GM18517 (cell line): ENCODE measurements at regions not wholly inside any gene's neighbourhood (a gene's known extent, or its start where the extent isn't known, plus 50 kb on each side); places are given as distances from the start of the nearest gene placed in this dataset.
"Not testable (repeated sequence)": the region's sequence is repeated elsewhere in the genome, so short reads cannot be mapped to it uniquely, and the experiment has no call there.

Experiments used
- ATAC-seq: cut with Tn5 transposase; IDR thresholded peaks from one replicate; pipeline ENCODE4 v1.9.1; 2021; ENCODE audit warnings: mild to moderate bottlenecking, moderate library complexity; ENCODE audit not compliant: unreplicated experiment

DNA sequence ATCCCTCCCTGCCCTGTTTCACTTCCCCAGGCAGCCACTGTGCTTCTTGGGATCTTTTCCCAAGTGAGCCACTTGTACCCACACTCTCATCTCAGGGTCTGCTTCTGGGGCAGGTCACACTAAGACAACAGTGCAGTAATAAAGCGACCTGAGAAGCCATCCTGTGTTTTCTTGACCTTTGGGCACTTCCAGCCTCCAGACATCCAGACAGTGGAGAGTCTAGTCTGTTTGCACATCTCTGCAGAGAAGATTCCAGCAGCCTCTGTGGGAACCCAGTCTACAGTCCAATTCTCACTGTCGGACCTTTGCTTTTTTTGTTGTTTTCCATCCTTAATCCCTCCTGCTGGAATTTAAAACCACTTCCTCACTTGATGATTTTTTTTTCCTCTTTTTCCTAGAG lies 50.3 kb upstream of the ATP6AP2 start:
- no peak for ATAC-seq

DNA sequence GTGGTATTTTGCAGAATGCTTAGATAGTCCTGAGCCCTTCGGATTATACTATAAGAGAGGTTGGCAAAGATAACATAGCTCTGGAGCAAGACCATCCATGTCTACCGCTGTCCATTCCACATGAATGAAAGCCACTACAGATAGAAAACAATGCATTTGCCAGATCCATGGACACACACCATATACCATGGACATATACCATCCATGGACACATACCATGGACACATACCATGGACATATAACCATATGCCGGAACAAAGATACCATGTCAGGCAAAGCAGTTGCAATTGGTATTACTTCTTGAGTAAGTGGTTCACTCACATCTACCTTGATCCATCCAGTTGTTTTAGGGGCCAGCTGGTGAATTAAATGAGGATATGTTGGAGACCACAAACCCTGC lies 53.2 kb upstream of the ATP6AP2 start:
- no peak for ATAC-seq

DNA sequence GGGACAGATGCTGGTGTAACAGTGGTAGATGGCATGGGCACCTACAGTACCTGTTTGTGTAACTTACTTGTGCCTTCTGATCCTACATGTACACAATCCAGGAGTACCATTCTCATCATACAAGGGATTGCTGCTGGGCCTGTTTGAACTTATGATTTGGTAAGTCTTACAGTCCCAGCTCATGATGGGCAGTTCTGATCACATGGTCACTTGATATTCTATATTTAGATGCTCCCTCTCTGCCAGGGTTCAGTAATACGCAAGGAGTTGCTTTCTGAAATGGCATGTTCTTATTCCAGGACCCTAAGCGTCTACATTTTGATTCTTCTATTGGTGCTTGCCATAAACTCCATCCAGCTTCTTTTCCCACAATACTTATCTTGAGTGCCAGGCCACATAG lies 54.4 kb upstream of the ATP6AP2 start:
- ATAC-seq: no peak

DNA sequence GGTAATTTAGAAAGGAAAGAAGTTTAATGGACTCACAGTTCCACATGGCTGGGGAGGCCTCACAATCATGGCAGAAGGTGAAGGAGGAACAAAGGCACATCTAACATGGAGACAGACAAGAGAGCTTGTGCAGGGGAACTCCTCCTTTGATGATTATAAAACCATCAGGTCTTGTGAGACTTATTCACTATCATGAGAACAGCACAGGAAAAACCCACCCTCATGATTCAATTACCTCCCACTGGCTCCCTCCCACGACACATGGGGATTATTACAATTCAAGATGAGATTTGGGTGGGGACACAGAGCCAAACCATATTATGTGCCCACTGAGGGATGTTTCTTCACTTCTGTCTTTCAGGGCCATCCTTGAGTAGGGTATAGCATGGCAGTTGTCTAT lies 54.9 kb upstream of the ATP6AP2 start:
- not testable (repeated sequence) for ATAC-seq

DNA sequence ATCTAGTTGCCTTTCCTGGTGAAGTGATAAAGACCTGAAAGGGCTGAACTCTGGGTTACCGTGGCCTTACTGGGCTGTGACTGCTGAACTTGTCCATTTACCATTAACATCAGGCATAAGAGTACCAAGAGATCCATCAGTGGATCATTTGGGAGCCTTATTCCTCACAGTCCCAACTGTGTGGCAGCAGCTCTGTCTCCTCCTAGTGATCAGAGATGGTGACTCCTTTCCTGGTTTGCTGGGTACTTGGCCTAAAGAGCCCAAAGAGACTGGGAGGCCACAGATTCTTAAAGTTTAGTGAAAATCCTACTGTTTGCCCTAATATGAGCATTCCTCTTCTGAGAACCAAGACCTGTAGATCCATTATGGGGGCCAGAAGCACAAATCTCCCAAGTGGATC lies 56.3 kb upstream of the ATP6AP2 start:
- no peak for ATAC-seq

DNA sequence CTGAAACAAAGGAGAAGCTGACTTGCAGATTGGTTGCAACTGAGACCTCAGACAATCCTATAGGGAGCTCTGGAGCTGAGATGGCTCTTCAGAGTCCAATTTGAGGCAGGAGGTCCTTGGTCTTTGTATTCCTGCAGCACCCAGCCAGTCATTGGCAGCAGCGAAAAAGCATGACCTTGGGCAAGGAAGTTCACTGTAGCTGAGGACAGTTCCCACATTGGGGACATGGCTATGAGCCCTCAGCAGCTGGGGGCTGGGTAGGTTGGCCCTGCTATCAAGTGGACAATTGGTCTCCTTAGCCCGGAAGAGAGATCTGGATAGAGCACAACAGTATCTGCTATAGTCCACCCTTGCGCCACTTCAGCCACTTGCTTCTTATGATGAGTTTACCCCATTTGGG lies 56.9 kb upstream of the ATP6AP2 start:
- ATAC-seq: no peak

DNA sequence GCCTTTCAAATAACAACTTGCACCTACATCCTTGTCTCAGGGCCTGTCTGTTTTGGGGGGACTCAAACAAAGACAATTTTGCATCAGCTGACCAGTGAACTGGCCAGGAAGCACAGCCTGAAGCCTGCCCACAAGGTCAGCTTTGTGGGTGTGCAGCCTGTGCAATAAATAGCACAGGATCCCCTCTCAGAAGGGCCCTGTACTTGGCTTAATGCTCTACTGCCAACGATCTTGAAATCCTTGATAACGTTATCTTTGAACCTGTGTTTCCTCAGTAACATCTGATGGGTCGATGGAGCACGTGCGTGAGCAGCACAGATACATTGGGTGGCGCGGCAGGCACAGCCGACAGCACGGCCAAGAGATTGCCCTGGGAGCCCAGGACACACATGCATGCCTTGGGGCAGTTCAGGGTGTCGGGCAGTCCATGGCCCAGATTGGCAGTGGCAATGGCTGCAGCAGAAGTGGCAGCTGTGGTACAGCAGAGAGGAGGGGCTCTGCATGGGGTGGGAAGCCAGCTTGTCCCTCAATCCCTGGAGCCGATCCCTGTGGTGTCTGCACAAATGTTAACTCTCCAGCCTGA lies 58.8 kb upstream of the ATP6AP2 start:
- no peak for ATAC-seq

DNA sequence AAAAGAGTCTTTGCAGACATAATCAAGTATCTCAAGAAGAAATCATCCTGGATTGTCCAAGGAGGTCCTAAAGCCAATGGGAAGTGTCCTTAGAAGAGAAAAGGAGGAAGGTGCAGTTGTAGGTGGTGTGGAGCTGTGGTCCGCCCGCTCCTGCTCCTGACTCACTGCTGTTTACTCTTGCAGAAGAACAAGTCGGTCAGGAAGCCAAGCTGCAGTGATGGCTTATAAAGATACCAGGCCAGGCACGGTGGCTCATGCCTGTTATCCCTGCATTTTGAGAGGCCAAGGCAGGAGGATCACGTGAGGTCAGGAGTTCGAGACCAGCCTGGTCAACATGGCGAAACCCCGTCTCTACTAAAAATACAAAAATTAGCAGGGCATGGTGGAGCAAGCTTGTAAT lies 66.4 kb upstream of the ATP6AP2 start:
- ATAC-seq: no peak

DNA sequence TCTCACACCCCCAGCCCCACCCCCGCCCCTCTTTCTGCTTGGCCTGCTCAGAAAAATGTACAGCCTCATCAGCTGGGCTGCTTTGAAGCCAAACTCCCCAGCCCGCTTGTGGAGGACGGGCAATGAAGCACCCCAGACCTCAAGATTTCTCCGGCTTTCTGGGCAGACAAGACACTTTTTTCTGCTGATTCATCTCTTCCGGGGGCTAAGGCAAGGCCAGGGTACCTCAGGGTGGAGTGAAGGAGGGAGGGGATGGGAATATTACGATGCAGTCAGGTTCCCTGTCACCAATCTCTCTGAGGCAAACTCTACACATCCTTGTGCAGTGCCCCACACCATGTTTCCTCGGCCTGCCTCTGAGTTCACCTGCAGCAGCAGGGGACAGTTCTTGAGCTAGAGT lies 66.9 kb upstream of the ATP6AP2 start:
- ATAC-seq: no peak

DNA sequence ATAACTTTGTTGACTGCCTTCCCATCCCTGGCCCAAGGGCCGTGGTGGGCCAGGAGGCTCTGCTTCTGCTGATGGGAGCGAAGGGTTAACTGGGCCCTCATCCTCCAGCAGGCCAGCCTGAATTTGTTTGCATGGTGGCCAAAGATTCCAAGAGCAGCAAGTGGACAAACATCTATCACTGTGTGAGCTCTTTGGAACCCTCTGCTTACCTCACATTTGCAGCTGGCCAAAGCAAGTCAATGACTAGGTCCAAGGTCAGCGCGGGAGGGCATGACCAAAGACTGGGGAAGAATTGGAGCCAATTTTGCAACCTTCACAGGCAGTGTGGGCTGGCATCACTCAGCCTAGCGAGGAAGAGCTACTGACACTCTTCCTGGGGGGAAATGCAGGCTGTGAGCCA lies 67.8 kb upstream of the ATP6AP2 start:
- no peak for ATAC-seq

DNA sequence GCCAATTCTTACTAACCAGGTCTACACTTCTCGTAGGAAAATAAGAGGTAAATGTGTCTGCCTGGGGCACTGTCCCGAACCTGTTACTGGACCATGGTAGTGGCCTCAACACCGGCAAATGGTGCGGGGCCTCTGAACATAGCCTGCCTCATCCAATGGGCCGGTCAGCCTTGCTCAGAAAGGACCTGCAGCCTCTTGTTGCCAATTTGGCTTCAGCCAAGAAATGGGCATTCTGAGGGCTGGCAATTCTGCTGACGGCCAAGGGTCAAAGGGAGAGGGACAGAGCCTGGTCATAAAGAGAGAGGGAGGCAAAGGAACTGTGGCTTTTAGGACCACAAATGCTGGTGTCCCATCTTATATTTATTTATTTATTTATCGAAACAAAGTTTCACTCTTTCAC lies 69.5 kb upstream of the ATP6AP2 start:
- no peak for ATAC-seq

DNA sequence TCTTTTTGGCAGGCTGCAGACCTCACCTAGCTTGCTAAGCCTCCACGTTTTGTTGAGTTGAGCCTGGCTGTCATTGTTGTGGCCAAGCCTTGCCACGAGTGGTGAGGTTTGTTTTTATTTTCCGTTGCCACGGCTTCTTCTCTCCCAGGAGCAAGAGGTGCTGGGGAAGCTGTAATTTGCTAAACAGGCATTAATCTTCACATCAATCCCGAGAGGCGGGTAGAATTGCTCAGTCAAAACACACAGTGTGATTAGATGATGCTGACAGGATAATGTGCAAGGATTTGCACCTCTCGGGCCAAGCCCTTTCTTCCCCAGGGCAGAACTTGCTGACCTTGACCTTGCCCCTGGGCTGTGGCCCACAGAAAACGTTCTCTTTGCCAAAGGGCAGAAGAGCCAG lies 72.2 kb upstream of the ATP6AP2 start:
- ATAC-seq: no peak

DNA sequence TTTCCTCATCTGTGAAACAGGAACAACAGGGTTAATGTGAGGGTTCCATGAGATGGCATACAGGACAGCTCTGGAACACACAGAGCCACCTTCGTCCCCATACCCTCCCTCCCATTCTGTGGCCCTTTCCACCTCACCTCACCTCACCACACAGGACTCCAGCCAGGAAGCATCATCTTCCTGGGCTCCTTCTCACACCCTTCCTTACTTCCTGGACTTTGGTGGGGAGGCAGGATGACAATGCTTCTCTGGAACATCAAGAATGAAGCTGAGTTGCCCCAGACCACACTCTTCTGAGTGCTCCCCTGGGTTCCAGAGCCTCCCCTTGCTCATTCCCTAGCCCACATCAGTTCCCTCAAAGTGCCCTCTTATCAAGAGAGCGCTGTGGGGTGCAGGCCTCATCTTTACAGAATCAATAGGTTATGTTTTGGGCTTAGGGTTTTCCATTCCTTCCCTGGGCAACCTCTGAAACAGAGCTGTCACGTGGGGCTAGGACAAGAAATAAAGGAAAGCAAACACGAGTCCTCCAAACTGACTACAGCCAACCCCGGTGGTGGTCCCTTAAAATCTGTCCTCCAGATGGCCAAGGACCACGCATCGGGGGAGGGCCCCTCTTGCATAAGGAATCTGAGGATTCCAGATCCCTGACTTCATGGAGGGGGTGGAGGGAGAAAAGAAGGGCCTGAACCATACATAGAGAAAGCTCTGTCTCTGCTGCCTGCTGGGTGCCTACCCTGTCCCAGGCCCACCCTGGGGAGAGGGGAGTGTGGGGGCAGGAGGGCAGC lies 74.4 kb upstream of the ATP6AP2 start:
- ATAC-seq: no peak

DNA sequence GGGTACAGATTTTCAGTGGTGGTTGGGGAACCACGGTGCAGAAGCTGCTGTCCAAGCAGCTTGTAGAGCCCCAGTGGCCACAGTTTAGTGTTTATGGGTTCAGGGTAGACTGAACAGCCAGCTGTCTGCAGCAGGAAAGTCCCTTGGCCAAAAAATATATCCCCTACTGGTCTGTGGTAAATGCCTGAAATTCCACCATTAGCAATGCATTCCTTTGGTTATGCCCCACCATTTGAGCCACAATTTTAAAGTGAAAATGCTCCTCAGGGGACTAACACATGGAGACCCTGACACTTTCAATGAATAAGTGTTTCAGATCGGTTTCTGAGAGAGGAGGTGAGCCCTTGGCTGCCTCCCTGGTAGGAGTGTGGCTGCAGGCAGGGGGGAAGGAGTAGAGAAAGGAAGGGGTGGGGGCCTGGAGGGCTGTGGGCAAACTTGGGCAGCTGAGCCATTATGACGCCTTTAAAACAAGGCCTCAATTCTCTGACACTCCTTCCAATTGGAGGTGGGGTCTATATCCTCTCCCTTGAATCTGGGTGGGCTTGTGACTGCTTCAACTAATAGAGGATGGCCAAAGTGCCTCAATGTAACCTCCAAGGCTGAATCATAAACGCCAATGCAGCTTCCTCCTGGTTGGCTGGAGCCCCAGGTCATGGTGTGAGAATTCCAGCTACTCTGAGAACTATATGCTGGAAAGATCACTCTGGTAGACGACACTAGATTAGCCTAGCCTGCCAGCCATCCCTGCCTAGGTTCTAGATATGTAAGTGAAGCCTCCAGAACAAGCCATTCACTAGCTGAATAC lies 75.8 kb upstream of the ATP6AP2 start:
- no peak for ATAC-seq

DNA sequence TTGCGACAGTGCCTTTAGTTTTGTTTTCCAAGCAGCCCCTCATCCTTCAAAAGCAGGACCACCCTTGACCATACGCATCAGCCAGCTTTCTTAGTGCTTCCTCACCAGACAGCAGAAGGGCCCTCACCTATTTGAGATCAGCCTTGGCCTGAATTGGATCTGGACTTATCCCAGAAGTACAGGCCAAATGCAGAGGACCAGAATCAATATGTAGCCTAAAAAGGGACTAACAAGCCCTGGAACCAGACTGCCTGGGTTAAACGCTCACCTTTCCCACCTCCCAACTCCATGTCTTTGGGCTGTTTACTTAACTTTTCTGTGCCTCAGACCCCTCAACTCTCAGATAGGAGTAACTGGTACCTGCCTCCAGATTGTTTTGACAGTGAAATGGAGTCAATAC lies 77.7 kb upstream of the ATP6AP2 start:
- no peak for ATAC-seq

DNA sequence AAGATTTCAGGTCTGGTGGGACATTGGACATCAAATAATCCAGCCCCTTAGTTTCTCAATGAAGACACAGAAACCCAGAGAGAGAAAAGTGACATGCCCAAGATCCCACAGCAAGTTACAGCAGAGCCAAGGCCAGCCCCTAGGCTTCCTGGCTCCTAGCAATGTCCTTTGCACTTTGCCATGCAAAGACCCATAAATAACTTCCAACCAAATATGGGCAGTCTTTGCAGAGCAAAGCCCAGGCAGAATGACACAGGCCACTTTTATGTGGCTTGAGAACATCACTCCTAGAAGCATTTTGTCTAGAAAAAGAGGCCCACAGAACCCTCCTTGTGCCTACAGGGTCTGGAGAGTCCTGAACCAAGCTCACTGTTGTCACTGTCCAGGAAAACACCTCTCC lies 78.1 kb upstream of the ATP6AP2 start:
- no peak for ATAC-seq

DNA sequence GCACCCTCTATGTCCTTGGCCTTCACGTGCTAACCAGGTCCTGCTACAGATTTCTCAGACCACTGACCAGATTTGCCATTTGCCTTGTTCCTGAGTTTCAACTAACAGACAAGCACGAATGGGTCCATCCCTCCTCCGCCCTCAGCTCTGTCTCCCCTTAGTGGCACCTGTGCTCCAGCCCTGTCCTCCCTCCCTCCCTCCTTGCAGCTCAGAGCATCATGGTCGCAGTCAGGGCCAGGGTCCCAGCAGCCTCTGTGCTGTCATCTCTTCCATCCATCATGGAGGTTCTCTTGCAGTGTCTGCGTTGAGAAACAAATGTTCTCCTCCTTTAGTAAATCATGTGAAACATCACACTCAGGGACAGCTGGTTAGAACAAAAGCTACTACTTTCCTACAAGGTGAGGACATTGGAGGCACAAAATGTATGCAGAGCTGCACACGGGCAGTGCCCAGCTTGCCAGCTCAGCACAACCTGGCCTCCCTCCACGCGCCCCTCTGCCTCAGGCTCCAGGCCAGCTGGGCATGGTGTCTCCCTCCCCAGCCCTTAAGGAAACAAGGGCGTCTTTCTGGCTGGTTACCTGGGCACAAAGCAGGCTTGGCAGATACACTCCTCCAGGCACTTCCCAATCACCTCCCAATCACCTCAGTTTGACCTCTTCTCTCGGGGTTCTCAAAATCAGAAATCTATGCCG lies 79.5 kb upstream of the ATP6AP2 start:
- no peak for ATAC-seq

DNA sequence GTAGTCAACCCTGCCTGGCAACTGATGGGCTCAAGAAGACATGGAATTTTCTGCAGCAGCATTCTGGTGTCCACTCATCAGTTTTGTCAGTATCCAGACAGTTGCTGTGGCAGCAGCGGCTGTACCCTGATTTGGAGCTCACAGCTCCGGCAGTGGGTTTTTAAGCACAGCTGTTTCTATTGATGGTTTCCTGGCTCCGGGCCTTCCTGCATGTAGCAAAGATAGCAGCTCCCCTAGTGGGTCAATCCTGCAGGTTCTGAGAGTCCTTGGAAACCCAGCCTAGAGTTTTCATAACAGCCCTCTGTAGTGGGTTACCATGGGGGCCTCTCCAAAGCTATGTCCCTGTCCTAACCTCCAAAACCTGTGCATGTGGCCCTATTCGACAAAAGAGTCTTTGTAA lies 84.0 kb upstream of the ATP6AP2 start:
- ATAC-seq: no peak

DNA sequence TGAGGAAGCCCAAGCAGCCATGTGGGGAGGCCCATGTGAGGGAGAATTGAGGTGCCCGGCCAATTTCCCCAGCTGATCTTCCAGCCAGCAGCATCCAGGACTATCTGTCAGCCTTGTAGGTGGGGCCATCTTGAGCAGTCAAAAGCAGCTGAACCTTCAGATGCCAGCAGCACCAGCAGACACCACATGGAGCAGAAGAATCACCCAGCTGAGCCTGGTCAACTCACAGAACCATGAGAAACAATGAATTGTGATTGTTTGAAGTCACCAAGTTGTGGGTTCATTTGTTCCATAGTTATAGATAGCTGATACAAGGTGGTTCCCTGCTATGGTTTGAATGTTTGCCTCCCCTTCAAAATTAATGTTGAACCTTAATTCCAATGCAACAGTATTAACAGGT lies 85.1 kb upstream of the ATP6AP2 start:
- no peak for ATAC-seq

DNA sequence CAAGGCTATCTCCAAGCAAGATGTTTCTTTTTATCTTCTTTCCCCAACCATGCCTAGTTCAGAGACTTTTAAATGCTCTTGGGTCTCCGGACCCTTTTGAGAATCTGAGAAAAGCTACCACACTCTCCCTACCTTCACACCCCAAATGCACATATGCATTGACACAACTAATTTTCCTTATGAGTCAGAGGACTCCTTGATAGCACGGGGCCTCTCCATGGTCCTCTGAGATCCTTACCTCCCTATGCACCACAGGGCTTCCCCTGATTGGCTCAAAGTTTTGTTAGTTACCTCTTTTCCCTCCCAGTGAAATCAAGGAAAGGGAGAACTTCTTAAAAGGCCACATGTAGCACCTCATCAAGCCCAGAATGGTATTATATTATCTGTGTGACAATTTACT lies 86.8 kb upstream of the ATP6AP2 start:
- no peak for ATAC-seq

DNA sequence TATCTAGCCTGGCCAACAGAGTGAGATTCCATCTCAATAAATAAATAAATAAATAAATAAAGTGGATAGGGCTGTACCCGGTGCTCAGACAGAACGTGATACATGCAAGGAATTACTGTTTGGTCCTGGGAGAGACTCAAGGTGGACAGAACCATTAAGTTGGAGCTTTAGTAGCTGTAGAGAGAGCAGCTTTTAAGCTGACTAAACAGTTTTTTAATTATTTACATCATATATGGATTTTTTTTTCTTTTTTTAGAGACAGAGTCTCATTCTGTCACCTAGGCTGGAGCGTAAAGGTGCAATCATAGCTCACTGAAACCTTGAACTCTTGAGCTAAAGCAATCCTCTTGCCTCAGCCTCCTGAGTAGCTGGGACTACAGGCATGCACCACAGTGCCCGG lies 92.5 kb upstream of the ATP6AP2 start:
- ATAC-seq: no peak

DNA sequence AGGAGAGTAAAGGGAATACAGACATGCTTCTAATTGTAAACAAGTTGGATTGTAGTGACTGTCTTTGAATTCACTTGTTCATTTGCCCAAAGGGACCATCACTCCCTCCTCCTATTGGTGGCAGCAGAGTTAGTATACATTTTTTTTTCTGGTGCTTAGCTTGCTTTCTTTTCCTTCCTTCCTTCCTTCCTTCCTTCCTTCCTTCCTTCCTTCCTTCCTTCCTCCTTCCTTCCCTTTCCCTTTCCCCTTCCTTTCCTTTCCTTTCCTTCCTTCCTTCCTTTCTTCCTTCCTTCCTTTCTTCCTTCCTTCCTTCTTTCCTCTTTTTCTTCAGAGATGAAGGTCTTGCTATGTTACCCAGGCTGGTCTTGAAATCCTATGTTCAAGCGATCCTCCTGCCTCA lies 94.8 kb upstream of the ATP6AP2 start:
- no peak for ATAC-seq
